HEK293 (cell line): ENCODE measurements at regions not wholly inside any gene's neighbourhood (a gene's known extent, or its start where the extent isn't known, plus 50 kb on each side); places are given as distances from the start of the nearest gene placed in this dataset.
A peak's percentile ranks its signal among the peaks of the same experiment; 100 is the strongest.

ENCODE experiments used
- CTCF ChIA-PET: fragments of 350-600 bp; formaldehyde crosslinking; extraction: SDS; loops from one replicate; lab custom pipeline; 2021; ENCODE audit warnings: antibody characterized with exemption; lab: Yijun Ruan, JAX
- POLR2A ChIA-PET: fragments of 300-600 bp; formaldehyde crosslinking; extraction: SDS; loops from one replicate; lab custom pipeline; 2020; ENCODE audit warnings: antibody characterized with exemption, inconsistent platforms; lab: Yijun Ruan, JAX
- H3K27ac ChIP-seq: fragments of 200-500 bp; sonication (Bioruptor generic); 2 replicates; pipeline ENCODE4 v1.5.1; 2014; ENCODE audit warnings: low read depth, low read length, control low read depth, inconsistent platforms; ENCODE audit errors: extremely low read depth
- H3K36me3 ChIP-seq, 2 experiments: fragments of 200-500 bp in 1 of 2; sonication (Bioruptor generic) in 1 of 2; 1 replicate in 1 of 2; 2 replicates in 1 of 2; pipeline ENCODE4 v1.5.1; 2014 to 2017; ENCODE audit warnings: inconsistent platforms in 2 of 2, low read length in 2 of 2; ENCODE audit not compliant: control insufficient read depth in 2 of 2, insufficient read depth in 1 of 2
- H3K4me1 ChIP-seq: fragments of 200-500 bp; sonication (Bioruptor generic); 2 replicates; pipeline ENCODE4 v1.5.1; 2014; ENCODE audit warnings: mild to moderate bottlenecking, low read length, inconsistent platforms; ENCODE audit not compliant: control insufficient read depth, insufficient read depth
- H3K4me3 ChIP-seq: 2 replicates; pipeline ENCODE4 v1.5.1; 2011; ENCODE audit warnings: low read depth, mild to moderate bottlenecking, control low read depth, low read length, moderate library complexity
- H3K9me3 ChIP-seq: fragments of 200-500 bp; sonication (Bioruptor generic); 2 replicates; pipeline ENCODE4 v1.5.1; 2014; ENCODE audit warnings: low read depth, low read length, inconsistent platforms; ENCODE audit not compliant: control insufficient read depth, insufficient read depth
- ELK4 ChIP-seq: IDR thresholded peaks from 2 replicates; pipeline ENCODE4 v1.6.1; 2011; ENCODE audit warnings: mild to moderate bottlenecking, low read depth, low read length, borderline replicate concordance
- HOXC10 ChIP-seq: sonication (generic); formaldehyde crosslinking; IDR thresholded peaks from 2 replicates; pipeline ENCODE4 v1.8.1; 2023; ENCODE audit warnings: mild to moderate bottlenecking, missing genetic modification reagents
- MYNN ChIP-seq: fragments of 450-650 bp; formaldehyde crosslinking; IDR thresholded peaks from 2 replicates; pipeline ENCODE4 v1.5.1; 2016; ENCODE audit warnings: missing biosample characterization, missing genetic modification characterization, borderline replicate concordance
- PRDM2 ChIP-seq: fragments of 450-650 bp; formaldehyde crosslinking; IDR thresholded peaks from 2 replicates; pipeline ENCODE4 v1.5.1; 2016; ENCODE audit warnings: missing biosample characterization, missing genetic modification characterization, borderline replicate concordance
- RBAK ChIP-seq: fragments of 450-650 bp; formaldehyde crosslinking; IDR thresholded peaks from 2 replicates; pipeline ENCODE4 v1.5.1; 2016; ENCODE audit warnings: missing biosample characterization, missing genetic modification characterization
- SETDB1 ChIP-seq: IDR thresholded peaks from one replicate; pipeline ENCODE4 v1.6.1; 2017; ENCODE audit warnings: mild to moderate bottlenecking, low read length, moderate library complexity, mixed read lengths; ENCODE audit not compliant: insufficient read length
- TRIM28 ChIP-seq: IDR thresholded peaks from 2 replicates; pipeline ENCODE4 v1.6.1; 2011; ENCODE audit warnings: low read length, control low read depth, borderline replicate concordance
- ZBTB48 ChIP-seq: fragments of 450-650 bp; formaldehyde crosslinking; IDR thresholded peaks from 2 replicates; pipeline ENCODE4 v1.5.1; 2016; ENCODE audit warnings: missing biosample characterization, missing genetic modification characterization
- ZIC2 ChIP-seq: fragments of 450-650 bp; formaldehyde crosslinking; IDR thresholded peaks from 2 replicates; pipeline ENCODE4 v1.5.1; 2016; ENCODE audit warnings: missing biosample characterization, missing genetic modification characterization
- ZNF138 ChIP-seq: fragments of 450-650 bp; formaldehyde crosslinking; IDR thresholded peaks from 2 replicates; pipeline ENCODE4 v1.5.1; 2016; ENCODE audit warnings: missing biosample characterization, missing genetic modification characterization, borderline replicate concordance
- ZNF2 ChIP-seq: fragments of 450-650 bp; formaldehyde crosslinking; IDR thresholded peaks from 2 replicates; pipeline ENCODE4 v1.5.1; 2016; ENCODE audit warnings: missing biosample characterization, missing genetic modification characterization
- ZNF202 ChIP-seq: fragments of 450-650 bp; formaldehyde crosslinking; IDR thresholded peaks from 2 replicates; pipeline ENCODE4 v1.5.1; 2016; ENCODE audit warnings: missing biosample characterization, missing genetic modification characterization, borderline replicate concordance
- ZNF214 ChIP-seq: fragments of 450-650 bp; formaldehyde crosslinking; IDR thresholded peaks from 2 replicates; pipeline ENCODE4 v1.5.1; 2017; ENCODE audit warnings: missing biosample characterization, mild to moderate bottlenecking, missing genetic modification characterization, borderline replicate concordance
- ZNF248 ChIP-seq: fragments of 450-650 bp; formaldehyde crosslinking; IDR thresholded peaks from 2 replicates; pipeline ENCODE4 v1.5.1; 2017; ENCODE audit warnings: missing biosample characterization, missing genetic modification characterization
- ZNF26 ChIP-seq: fragments of 450-650 bp; formaldehyde crosslinking; IDR thresholded peaks from 2 replicates; pipeline ENCODE4 v1.5.1; 2016; ENCODE audit warnings: missing biosample characterization, missing genetic modification characterization
- ZNF274 ChIP-seq, 2 experiments: fragments of 200-500 bp in 1 of 2; fragments of 450-650 bp in 1 of 2; sonication (Bioruptor generic) in 1 of 2; formaldehyde crosslinking in 1 of 2; IDR thresholded peaks; 2 replicates each; pipeline versions ENCODE4 v1.5.1 to v1.6.1; 2014 to 2016; ENCODE audit warnings: borderline replicate concordance in 1 of 2, inconsistent platforms in 1 of 2, low read length in 1 of 2, missing biosample characterization in 1 of 2, missing genetic modification characterization in 1 of 2
- ZNF558 ChIP-seq: fragments of 450-650 bp; formaldehyde crosslinking; IDR thresholded peaks from 2 replicates; pipeline ENCODE4 v1.5.1; 2016; ENCODE audit warnings: missing biosample characterization, missing genetic modification characterization
- ZNF571 ChIP-seq: fragments of 450-650 bp; formaldehyde crosslinking; IDR thresholded peaks from 2 replicates; pipeline ENCODE4 v1.5.0; 2017; ENCODE audit warnings: missing biosample characterization, missing genetic modification characterization
- ZNF792 ChIP-seq: fragments of 450-650 bp; formaldehyde crosslinking; IDR thresholded peaks from 2 replicates; pipeline ENCODE4 v1.5.1; 2016; ENCODE audit warnings: missing biosample characterization, missing genetic modification characterization
- ZSCAN16 ChIP-seq: fragments of 450-650 bp; formaldehyde crosslinking; IDR thresholded peaks from 2 replicates; pipeline ENCODE4 v1.5.1; 2016; ENCODE audit warnings: missing biosample characterization, missing genetic modification characterization
- TF ChIP-seq, protein P1 (sequence below): fragments of 450-650 bp; formaldehyde crosslinking; IDR thresholded peaks from 2 replicates; pipeline ENCODE4 v1.5.1; 2016; ENCODE audit warnings: missing biosample characterization, missing genetic modification characterization, borderline replicate concordance

- TF ChIP-seq HOXC10 (CRISPR knock-in tag): no peak
- no peak for TF ChIP-seq ZBTB48
- TF ChIP-seq SETDB1: peak; percentile 54
- no peak for TF ChIP-seq ZNF202
- no peak for TF ChIP-seq ZNF274 (IDR thresholded peaks at IDR 0.05; ENCODE audit: low read length)
- no peak for TF ChIP-seq ZNF274 (tag by site-specific recombination; IDR thresholded peaks at IDR 0.05; ENCODE audit: borderline replicate concordance)
- no peak for TF ChIP-seq ZNF2 (tag by site-specific recombination)
- no peak for TF ChIP-seq MYNN (tag by site-specific recombination)
- TF ChIP-seq, all 188 proteins: peak for 1
- no peaks in the 10 kb centered on the region for H3K9me3 ChIP-seq
- CTCF ChIA-PET: no interaction called here
- H3K4me3 ChIP-seq: no peak overlapping the region
- no peak overlapping the region for H3K27ac ChIP-seq
- no peaks in the 10 kb centered on the region for H3K4me1 ChIP-seq
- H3K36me3 ChIP-seq: no peaks in the 10 kb centered on the region
- POLR2A ChIA-PET: no interaction called here
Observed at GRCh38 chr15:58296276-58296675, 135.5 kb upstream of the LIPC start.

DNA sequence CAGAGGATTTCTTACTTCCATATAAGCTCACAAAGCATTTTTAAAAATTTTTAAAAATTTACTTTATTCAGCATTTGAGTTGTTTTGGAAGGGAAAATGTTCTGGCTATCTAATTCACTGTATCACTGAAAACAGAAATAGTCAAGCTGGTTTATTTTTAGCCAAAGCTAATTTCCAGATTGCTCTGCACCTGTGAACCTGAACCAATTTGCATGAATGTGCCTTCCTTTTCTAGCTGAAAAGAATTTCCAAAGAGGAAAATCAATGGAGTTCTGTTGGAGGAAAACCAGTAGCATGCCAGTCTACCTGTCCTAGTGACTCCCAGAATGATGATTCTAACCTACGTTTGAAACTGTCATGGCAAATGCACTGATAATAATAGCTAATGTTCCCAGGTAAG, 134.2 kb upstream of the LIPC start:
- H3K4me1 ChIP-seq: no peaks in the 10 kb centered on the region
- CTCF ChIA-PET: interaction anchor here (0.7 to 1.0 kb wide), 2 partner anchors 17 to 20 kb away, joined by 3 read pairs; no protein-coding TSS in a partner anchor
- no peaks in the 10 kb centered on the region for H3K36me3 ChIP-seq
- H3K27ac ChIP-seq: no peak overlapping the region
- no peaks in the 10 kb centered on the region for H3K9me3 ChIP-seq
- POLR2A ChIA-PET: no interaction called here
- H3K4me3 ChIP-seq: no peak overlapping the region
- TF ChIP-seq ZNF248 (tag by site-specific recombination) (no peak), PRDM2 (tag by site-specific recombination) (no peak), ZBTB48 (no peak), ZSCAN16 (tag by site-specific recombination) (no peak), ZIC2 (no peak), RBAK (tag by site-specific recombination) (no peak), ZNF571 (tag by site-specific recombination) (no peak), TRIM28 (no peak), ZNF792 (tag by site-specific recombination) (no peak), ZNF214 (no peak), ZNF202 (no peak), ZNF138 (tag by site-specific recombination) (no peak), ELK4 (no peak), ZNF558 (tag by site-specific recombination) (no peak), ZNF26 (no peak)
- TF ChIP-seq, protein P1, sequence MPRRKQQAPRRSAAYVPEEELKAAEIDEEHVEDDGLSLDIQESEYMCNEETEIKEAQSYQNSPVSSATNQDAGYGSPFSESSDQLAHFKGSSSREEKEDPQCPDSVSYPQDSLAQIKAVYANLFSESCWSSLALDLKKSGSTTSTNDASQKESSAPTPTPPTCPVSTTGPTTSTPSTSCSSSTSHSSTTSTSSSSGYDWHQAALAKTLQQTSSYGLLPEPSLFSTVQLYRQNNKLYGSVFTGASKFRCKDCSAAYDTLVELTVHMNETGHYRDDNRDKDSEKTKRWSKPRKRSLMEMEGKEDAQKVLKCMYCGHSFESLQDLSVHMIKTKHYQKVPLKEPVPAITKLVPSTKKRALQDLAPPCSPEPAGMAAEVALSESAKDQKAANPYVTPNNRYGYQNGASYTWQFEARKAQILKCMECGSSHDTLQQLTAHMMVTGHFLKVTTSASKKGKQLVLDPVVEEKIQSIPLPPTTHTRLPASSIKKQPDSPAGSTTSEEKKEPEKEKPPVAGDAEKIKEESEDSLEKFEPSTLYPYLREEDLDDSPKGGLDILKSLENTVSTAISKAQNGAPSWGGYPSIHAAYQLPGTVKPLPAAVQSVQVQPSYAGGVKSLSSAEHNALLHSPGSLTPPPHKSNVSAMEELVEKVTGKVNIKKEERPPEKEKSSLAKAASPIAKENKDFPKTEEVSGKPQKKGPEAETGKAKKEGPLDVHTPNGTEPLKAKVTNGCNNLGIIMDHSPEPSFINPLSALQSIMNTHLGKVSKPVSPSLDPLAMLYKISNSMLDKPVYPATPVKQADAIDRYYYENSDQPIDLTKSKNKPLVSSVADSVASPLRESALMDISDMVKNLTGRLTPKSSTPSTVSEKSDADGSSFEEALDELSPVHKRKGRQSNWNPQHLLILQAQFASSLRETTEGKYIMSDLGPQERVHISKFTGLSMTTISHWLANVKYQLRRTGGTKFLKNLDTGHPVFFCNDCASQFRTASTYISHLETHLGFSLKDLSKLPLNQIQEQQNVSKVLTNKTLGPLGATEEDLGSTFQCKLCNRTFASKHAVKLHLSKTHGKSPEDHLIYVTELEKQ (tag by site-specific recombination): no peak
